NCI-H524 treated with DMSO at 0.1 percent for 48 hours (cell line): ENCODE measurements at regions not wholly inside any gene's neighbourhood (a gene's known extent, or its start where the extent isn't known, plus 50 kb on each side); places are given as distances from the start of the nearest gene placed in this dataset.
A peak's percentile ranks its signal among the peaks of the same experiment; 100 is the strongest.

ENCODE experiments used
- DNase-seq: peaks from one replicate; lab custom pipeline; 2025; lab: John Stamatoyannopoulos, UW

DNA sequence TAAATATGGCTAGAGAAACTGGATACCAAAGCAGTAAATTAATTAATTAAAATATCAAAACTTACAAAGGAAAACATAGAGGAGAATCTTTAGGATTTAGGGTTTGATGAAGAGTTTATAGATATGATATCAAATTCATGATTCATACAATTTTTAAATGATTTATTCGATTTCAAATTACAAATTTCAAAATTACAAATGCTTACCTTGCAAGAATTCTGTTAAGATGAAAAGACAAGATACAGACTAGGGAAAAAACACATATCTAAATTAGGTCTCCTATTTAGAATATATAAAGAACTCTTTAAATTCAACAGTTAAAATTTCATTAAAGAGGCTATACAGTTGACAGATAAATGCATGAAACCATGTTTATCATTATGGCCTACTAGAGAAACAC, 930.7 kb downstream of the ZPLD1 start:
- no peak for DNase-seq

GRCh38 chr3:103367481-103367880, 932.7 kb downstream of the ZPLD1 start:
- no peak for DNase-seq

GRCh38 chr3:103371411-103371810, 936.6 kb downstream of the ZPLD1 start:
- no peak for DNase-seq

DNA sequence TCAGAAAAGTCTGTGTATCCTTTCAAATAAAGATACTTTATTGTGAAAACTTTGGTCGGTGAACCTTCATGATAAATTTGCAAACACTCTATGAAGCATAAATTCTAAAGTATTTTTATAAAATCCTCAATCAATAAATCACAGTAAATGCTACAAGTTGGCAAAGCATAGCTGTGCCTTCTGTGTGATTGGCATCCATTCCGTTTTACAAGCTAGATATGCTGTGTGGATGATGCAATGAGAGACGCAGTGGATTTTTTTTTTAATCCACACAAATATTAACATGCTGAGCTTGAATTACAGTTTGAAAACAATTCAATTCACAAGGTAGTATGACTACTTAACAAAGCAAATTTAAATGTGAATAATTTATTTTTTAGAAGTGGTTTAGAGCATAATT, 937.2 kb downstream of the ZPLD1 start:
- DNase-seq = no peak

DNA sequence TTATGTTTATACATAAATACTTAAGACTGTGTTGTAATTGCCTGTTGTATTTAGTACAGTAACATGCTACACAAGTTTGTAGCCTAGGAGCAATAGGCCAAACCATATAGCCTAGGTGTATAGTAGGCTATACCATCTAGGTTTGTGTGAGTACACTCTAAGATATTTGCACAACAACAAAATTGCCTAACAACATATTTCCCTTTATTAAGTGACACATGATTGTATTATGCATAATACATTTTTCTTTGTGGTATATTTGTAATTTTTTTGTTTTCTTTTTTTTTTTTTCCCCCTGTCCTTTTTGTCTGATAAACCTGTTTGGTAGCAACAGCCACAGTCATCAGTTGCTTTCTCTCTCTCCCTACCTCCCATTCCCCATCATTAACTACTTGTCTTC, 945.6 kb downstream of the ZPLD1 start:
- no peak for DNase-seq

DNA sequence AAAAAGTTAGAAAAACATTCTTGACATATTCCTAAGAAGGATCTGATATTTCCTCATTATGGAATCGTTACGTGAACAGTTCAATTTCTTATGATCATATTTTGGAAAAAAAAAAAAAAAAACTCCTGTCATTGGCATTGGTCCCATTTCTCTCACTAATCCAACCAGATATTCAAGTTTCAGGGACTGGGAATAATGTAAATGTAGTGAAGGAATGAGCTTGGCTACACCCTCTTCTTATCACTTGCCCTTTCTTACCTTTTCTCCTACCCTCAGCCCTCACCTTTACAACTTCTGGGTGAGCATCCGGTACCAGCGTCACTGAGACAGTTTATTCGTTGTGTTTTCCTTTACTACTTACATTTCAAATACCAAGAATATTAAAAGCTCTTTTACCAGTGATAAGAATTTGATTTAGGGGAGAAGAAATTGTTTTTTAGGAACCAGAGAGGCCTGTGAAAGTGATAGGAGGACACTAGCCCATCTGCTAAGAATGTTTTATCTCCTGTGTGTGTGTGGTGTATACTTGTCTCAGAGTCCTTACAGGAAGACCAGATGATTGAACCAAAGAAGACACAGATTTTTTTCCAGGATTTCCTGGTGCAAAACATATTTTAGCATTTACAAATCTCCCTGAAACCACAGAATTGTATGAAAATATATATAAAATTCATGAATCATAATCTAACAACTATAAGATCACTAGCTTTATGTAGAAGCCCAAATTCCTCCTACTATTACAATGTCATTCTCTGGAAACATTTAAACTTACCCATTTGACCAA, 946.7 kb downstream of the ZPLD1 start:
- DNase-seq = no peak

DNA sequence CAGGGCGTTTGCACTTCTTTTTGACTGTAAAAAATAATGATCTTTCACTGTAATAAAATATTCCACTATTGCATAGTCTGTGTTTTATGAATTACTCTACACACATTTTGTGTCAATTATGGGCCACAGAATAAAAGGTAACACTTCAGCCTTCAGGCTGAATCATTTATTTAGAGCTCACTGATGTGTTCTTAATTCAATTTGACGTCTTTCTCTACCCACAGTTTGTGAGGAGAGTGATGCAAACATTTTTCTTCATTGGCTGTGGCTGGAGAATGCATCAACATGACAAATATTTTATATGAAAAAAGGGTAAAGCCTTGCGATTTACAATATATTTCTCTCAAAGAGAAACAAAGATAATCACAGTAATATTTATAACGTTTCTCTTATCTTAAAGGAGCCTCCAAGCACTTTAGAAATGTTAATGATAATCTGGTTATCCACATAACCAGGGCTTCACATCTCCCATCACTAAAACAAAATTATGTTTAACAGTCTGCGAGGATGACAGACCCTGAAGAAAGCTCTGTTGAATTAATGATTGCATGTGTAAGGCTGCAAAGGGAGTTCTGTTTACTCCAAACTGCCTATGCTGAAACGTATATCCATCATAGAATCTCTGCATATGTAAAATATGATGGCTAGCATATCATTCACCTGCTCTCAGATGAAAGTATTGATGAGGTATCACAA, 951.3 kb downstream of the ZPLD1 start:
- no peak for DNase-seq

GRCh38 chr3:103388214-103388613, 953.4 kb downstream of the ZPLD1 start:
- DNase-seq = no peak

DNA sequence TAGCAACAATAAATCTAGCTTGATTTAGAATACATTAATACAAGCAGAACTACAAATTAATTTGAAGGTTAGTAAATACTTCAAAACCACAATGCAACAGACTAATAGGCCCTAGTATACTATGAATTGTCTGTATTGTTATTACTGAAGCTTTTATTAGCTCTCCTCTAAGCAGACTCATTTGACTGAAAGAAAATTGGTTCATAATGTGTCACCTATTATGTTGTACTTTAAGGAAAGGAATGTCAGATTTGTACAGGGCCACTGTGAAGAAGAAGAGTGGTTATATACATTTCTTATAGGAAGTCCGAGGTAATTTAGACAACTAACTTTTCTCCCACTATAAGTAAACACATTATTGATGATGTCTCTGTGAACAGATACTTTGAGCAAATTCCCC, 954.5 kb downstream of the ZPLD1 start:
- DNase-seq = no peak

- no peak for DNase-seq
Measured at GRCh38 chr3:103393395-103394186, 958.8 kb downstream of the ZPLD1 start.

DNA sequence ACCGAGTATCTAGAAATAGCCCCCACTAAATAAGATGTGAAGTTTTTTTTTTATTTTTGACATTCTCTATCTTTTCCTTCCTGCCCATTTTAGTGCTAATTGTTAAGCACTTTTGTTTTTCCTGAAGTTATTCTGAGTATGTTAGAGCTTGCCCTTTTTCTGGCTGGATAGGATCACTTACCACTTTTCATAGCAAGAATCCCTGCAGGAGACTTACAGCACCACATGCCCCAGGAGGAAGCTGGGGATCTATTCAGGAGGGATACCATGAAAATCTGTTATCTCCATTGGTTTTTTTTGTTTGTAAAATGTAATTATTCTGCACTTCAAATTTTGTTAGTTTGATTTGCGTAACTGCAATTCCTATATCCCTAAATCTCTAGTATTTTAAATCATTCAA, 968.4 kb downstream of the ZPLD1 start:
- no peak for DNase-seq

GRCh38 chr3:103406320-103406850, 971.6 kb downstream of the ZPLD1 start:
- peak; percentile 75 for DNase-seq

- no peak for DNase-seq
Measured at GRCh38 chr3:103410231-103410630, 975.4 kb downstream of the ZPLD1 start.

GRCh38 chr3:103421460-103421859, 986.6 kb downstream of the ZPLD1 start:
- DNase-seq = no peak

DNA sequence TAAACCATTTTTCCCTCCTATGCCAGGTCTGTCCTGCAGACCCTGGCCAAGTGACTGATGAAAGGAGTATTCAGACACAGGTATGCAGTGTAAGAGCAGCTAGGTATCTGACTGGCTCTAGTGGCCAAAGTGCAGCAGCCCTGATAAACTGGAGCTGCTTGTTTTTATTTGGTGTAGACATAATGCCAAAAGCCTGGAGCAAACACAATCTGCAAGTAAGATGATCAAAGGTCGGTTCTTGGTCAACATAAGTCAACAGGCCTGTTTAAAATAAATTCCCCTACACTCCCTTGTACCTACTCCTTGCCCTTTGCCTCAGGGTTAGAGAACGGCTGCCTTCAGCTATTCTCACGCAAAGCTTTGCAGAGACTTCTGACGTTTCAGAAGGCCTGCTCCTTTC, 1003.1 kb downstream of the ZPLD1 start:
- DNase-seq = no peak

- DNase-seq = no peak
Measured at GRCh38 chr3:103440539-103441203, 1005.9 kb downstream of the ZPLD1 start.

DNA sequence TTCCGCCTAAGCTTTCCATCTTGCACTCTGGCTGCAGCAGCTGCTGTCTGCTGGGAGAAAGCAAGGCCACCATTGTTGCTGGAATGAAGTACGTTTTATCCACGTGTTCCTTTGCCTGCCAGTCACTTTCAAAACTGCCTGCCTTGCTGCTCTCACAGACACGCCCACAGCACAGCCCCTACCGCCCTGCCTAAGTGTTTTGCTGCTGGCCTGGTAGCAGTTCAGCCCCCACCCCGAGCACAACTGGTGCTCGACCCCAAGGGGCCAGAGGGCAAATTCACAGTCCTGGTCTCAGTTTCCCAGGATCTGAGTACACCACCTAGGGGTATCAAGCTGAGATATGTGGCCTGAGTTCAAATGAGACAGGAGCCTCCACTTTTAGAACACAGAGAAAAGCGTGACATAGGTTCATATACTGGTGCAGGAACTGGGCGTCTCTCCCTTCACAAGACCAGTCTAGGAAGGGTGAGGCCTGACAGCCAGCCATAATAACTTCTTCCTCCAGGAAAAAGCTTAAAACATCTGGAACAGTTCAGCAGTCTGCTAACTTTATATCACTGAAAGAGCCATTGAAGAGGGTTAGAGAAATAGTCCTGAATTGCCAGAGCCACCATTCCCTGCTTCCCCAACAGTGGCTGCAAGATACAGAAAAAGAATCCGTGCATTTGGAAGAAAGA, 1012.3 kb downstream of the ZPLD1 start:
- no peak for DNase-seq

- no peak for DNase-seq
Measured at GRCh38 chr3:103453152-103453551, 1018.3 kb downstream of the ZPLD1 start.

DNA sequence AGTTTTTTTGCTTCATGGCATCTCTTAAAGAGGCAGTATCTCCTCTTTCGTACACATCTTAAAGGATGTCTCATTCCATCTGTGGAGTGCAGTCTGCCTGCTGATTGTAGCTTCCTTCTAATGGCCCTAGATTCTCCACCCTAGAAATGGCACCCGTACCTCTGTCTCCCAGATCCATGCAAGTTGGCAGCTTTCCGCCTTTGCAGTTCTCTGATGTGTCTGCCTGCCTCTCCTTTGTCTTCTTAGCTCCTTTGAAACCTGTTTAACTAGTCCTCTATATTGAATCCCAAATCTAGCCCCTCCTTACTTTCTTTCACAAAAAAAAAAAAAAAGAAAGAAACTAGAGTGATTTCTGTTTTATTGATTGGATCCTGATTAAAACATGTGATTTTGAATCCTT, 1025.0 kb downstream of the ZPLD1 start:
- no peak for DNase-seq

DNA sequence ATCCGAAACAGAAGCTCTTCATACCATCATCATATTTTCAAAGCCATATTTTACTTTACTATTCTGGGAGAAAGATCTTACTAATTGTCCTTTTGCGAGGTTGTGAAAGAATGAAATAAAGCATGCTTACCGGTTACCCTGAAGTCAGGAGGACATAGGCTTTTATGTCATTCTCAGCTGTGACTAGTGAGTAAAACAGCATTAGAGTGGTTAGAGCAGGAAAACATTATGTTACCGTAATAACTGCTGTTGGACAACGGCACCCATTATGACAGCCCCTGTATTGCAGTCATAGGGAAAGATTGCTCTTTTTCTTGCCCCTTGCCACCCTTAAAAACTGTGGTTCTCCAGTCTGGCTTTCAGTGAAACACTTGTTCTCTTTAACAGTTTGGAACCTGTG, 1035.7 kb downstream of the ZPLD1 start:
- DNase-seq = no peak

DNA sequence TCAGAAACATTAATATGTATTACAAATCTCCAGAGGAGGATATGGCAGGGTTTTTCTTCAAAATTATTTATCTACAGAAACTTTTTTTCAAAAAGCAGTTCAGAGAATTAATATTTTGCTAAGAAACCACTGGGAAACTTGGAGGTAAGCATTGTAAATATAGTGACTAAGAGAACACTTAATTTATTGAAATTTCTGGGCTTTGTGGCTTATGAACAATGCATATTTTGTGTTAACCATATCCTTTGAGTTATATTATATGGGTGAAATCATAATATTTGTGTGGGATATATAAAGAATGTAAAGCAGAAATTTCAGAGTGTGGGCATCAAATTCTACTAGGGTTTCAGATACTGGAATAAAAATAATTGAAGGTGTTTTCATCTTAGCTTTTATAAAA, 1059.2 kb downstream of the ZPLD1 start:
- DNase-seq = no peak

DNA sequence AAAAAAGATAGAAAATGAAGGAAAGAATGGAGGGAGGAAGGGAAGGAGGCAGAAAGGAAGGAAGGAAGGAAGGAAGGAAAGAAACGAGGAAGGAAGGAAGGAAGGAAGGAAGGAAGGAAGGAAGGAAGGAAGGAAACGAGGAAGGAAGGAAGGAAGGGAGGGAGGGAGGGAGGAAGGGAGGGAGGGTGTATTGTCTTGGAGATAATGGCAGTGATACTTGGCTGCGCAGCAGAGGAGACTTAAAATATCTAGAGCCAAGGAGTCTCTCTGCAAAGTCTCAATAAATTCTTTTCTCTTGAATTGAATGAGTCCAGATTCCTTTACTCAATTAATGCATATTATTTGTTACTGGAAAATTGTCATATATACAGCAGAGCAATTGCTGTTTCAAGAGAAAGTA, 1059.7 kb downstream of the ZPLD1 start:
- no peak for DNase-seq
